PC-3 (cell line): ENCODE measurements at regions not wholly inside any gene's neighbourhood (a gene's known extent, or its start where the extent isn't known, plus 50 kb on each side); places are given as distances from the start of the nearest gene placed in this dataset.

Experiments
- CTCF ChIP-seq: fragments of 300-600 bp; sonication (generic); conservative IDR thresholded peaks from 2 replicates; pipeline ENCODE4 v1.5.1; 2017; ENCODE audit warnings: antibody characterized with exemption, low read depth, mild to moderate bottlenecking, low read length
- EZH2 ChIP-seq: fragments of 300-600 bp; sonication (generic); IDR thresholded peaks from one replicate; pipeline ENCODE4 v1.6.1; 2017; ENCODE audit warnings: antibody characterized with exemption, mild to moderate bottlenecking, low read length; ENCODE audit not compliant: unreplicated experiment
- EZH2phosphoT487 ChIP-seq: fragments of 300-600 bp; sonication (generic); IDR thresholded peaks from 2 replicates; pipeline ENCODE4 v1.6.1; 2018; ENCODE audit warnings: mild to moderate bottlenecking, antibody characterized with exemption, low read length, borderline replicate concordance

GRCh38 chr3:106083207-106083606 lies 214.4 kb upstream of the CBLB start:
- TF ChIP-seq CTCF = no peak
- TF ChIP-seq EZH2phosphoT487 = no peak
- no peak for TF ChIP-seq EZH2
